HL-60 (cell line): ENCODE measurements at regions not wholly inside any gene's neighbourhood (a gene's known extent, or its start where the extent isn't known, plus 50 kb on each side); places are given as distances from the start of the nearest gene placed in this dataset.

Experiments
- CTCF ChIP-seq: IDR thresholded peaks from one replicate; pipeline ENCODE4 v1.5.1; 2011; ENCODE audit warnings: low read length, control low read depth, inconsistent platforms; ENCODE audit not compliant: insufficient read depth
- POLR2AphosphoS5 ChIP-seq: IDR thresholded peaks from 2 replicates; pipeline ENCODE4 v1.6.1; 2012; ENCODE audit warnings: low read depth

DNA sequence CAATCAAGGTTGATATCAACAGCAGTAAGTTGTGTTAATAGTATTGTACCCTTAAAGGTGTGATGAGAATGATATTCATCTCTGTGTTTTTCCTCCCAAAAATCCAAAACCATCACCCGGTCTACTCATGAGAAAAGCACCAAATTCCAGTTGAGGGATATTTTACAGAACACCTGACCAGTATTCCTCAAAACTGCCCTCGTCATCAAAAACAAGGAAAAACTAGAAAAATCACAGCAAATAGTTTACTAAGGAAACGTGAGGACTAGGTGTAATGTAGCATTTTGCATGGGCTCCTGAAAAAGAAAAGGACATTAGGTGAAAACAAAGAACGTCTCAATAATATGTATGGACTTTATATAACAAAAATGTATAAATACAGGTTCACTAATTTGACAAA, 394.4 kb upstream of the NRSN1 start:
- TF ChIP-seq POLR2AphosphoS5 (no peak), CTCF (no peak)
